ENCODE measurements at regions not wholly inside any gene's neighbourhood (a gene's known extent, or its start where the extent isn't known, plus 50 kb on each side); places are given as distances from the start of the nearest gene placed in this dataset.

- TF ChIP-seq CTCF (IDR thresholded peaks at IDR 0.05) (no peak), EP300 (IDR thresholded peaks at IDR 0.05) (no peak)
- H3K36me3 ChIP-seq, result no peaks in the 10 kb centered on the region
- no peak overlapping the region for H3K27ac ChIP-seq
- no peak overlapping the region for H3K4me3 ChIP-seq
- no peaks in the 10 kb centered on the region for H3K27me3 ChIP-seq
- H3K4me1 ChIP-seq, result no peaks in the 10 kb centered on the region
- DNase-seq (ENCODE audit: low spot score in 2 of 2), result no peak
- WGBS, result 88% methylated on average over 3 of the region's 3 CpGs
- no peaks in the 10 kb centered on the region for H3K9me3 ChIP-seq
These were observed 662.7 kb downstream of the MCTP2 start for GRCh38 chr15:94894056-94894455.

GRCh38 chr15:94909510-94909909, 678.1 kb downstream of the MCTP2 start:
- no peak for DNase-seq (ENCODE audit: low spot score in 2 of 2)

GRCh38 chr15:94910166-94910565, 678.8 kb downstream of the MCTP2 start:
- TF ChIP-seq EP300 (IDR thresholded peaks at IDR 0.05) (no peak), POLR2AphosphoS5 (IDR thresholded peaks at IDR 0.05) (no peak), POLR2A (IDR thresholded peaks at IDR 0.05) (no peak), CTCF (IDR thresholded peaks at IDR 0.05) (no peak)
- H3K27me3 ChIP-seq, result no peaks in the 10 kb centered on the region
- H3K4me3 ChIP-seq, result no peak overlapping the region
- H3K9me3 ChIP-seq, result peaks cover 3% of the 10 kb centered on the region
- DNase-seq (ENCODE audit: low spot score in 2 of 2), result no peak
- H3K36me3 ChIP-seq, result no peaks in the 10 kb centered on the region
- no peak overlapping the region for H3K27ac ChIP-seq
- H3K4me1 ChIP-seq, result no peaks in the 10 kb centered on the region

More at GRCh38 chr15:94909510-94909909, 678.1 kb downstream of the MCTP2 start:
- no peaks in the 10 kb centered on the region for H3K36me3 ChIP-seq
- TF ChIP-seq POLR2A (IDR thresholded peaks at IDR 0.05), result no peak
- no peak for TF ChIP-seq EP300 (IDR thresholded peaks at IDR 0.05)
- no peak for TF ChIP-seq CTCF (IDR thresholded peaks at IDR 0.05)
- no peak for TF ChIP-seq POLR2AphosphoS5 (IDR thresholded peaks at IDR 0.05)
- H3K4me3 ChIP-seq, result no peak overlapping the region
- no peaks in the 10 kb centered on the region for H3K27me3 ChIP-seq
- 58% methylated on average over 1 of the region's 1 CpG for WGBS
- no peak overlapping the region for H3K27ac ChIP-seq
- no peaks in the 10 kb centered on the region for H3K4me1 ChIP-seq
- peaks cover 3% of the 10 kb centered on the region for H3K9me3 ChIP-seq

DNA sequence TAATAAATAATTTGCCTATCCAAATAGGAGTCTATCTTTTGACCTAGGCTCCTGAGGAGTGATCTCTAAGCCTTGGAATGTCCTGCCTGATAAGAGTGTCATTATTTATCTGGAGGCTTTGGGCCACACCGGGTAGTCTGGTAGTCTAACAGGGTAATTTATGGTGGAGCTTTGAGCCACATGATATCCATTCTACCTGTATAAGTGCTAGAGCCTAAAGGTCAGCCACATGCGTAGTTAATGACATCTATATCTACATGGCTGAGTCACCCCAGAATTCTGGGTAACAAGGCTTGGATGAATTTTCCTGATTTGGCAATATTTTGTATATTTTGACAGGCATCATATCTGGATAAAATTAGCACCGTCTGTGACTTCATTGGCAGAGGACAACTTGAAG, 681.4 kb downstream of the MCTP2 start:
- DNase-seq (ENCODE audit: low spot score in 2 of 2), result no peak
- Histone ChIP-seq H3K36me3 (no peaks in the 10 kb centered on the region), H3K27ac (no peak overlapping the region), H3K27me3 (no peaks in the 10 kb centered on the region), H3K4me3 (no peak overlapping the region), H3K9me3 (peaks cover 3% of the 10 kb centered on the region), H3K4me1 (no peaks in the 10 kb centered on the region)
- TF ChIP-seq CTCF (IDR thresholded peaks at IDR 0.05) (no peak), EP300 (IDR thresholded peaks at IDR 0.05) (no peak), POLR2A (IDR thresholded peaks at IDR 0.05) (no peak), POLR2AphosphoS5 (IDR thresholded peaks at IDR 0.05) (no peak)
- 57% methylated on average over 3 of the region's 3 CpGs for WGBS

DNA sequence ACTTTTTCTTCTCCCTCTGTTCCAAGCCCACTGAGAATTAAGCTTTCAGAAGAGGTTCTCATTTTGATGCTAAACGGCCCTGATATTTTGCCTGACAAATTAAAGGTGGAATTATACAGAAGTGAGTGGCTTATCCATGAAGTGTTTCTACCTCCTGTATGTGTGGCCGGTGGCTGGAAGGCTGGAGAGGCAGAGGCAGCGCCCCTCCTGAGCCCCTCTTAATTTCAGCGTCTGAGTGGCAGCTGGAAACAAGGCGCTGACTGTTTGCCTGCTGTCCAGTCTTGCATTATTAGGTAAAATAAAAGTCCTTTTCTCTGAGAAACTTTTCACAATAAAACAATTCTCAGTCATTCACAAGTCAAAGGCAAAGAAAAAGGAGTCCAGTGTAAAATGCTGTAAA, 685.7 kb downstream of the MCTP2 start:
- H3K4me3 ChIP-seq, result no peak overlapping the region
- H3K27ac ChIP-seq, result no peak overlapping the region
- DNase-seq (ENCODE audit: low spot score in 2 of 2), result no peak
- H3K27me3 ChIP-seq, result no peaks in the 10 kb centered on the region
- no peaks in the 10 kb centered on the region for H3K9me3 ChIP-seq
- TF ChIP-seq EP300 (IDR thresholded peaks at IDR 0.05), result no peak
- TF ChIP-seq CTCF (IDR thresholded peaks at IDR 0.05), result no peak
- TF ChIP-seq POLR2AphosphoS5 (IDR thresholded peaks at IDR 0.05), result no peak
- TF ChIP-seq POLR2A (IDR thresholded peaks at IDR 0.05), result no peak
- H3K4me1 ChIP-seq, result no peaks in the 10 kb centered on the region
- WGBS, result 62% methylated on average over 5 of the region's 5 CpGs
- H3K36me3 ChIP-seq, result no peaks in the 10 kb centered on the region

All from suprapubic skin (tissue), 4 donors.